GM12878 (cell line): ENCODE measurements at regions not wholly inside any gene's neighbourhood (a gene's known extent, or its start where the extent isn't known, plus 50 kb on each side); places are given as distances from the start of the nearest gene placed in this dataset.

Experiments used
- ATAC-seq: fragments of 200-7000 bp; cut with Tn5 transposase; 3 replicates; pipeline ENCODE4 v1.9.1; 2020; ENCODE audit warnings: mild to moderate bottlenecking, moderate library complexity
- BruUV-seq: library from RNA; stranded (reverse); fragments of 400-500 nt; replicated peaks from 2 replicates; lab custom pipeline; 2021; lab: Mats Ljungman, UMichigan
- CTCF ChIA-PET: fragments of 300-600 bp; sonication (Branson Sonifier 250); formaldehyde crosslinking; extraction: SDS; loops from one replicate; lab custom pipeline; 2021; ENCODE audit warnings: inconsistent platforms; lab: Yijun Ruan, JAX
- POLR2A ChIA-PET: fragments of 350-600 bp; formaldehyde crosslinking; extraction: SDS; loops from one replicate; lab custom pipeline; 2021; ENCODE audit warnings: inconsistent platforms; lab: Charles Lee
- RAD21 ChIA-PET: fragments of 300-600 bp; sonication (Branson Sonifier 250); formaldehyde crosslinking; loops from one replicate; lab custom pipeline; 2023; ENCODE audit warnings: antibody characterized with exemption; ENCODE audit not compliant: unreplicated experiment; lab: Charles Lee
- SMC1A ChIA-PET: fragments of 300-600 bp; sonication (Branson Sonifier 250); formaldehyde crosslinking; loops from one replicate; lab custom pipeline; 2023; ENCODE audit not compliant: unreplicated experiment, uncharacterized antibody; lab: Charles Lee
- DNase-seq: peaks from one replicate; pipeline ENCODE4 v3.0.0-alpha.2; 2011; ENCODE audit warnings: low read depth, low spot score
- FAIRE-seq: peaks from 3 replicates; lab custom pipeline; 2011; peaks lifted over from hg19 to GRCh38; lab: Jason Lieb, UNC
- H2AFZ ChIP-seq: 2 replicates; pipeline ENCODE4 v1.6.0; 2011; ENCODE audit warnings: low read depth, low read length, control low read depth; ENCODE audit not compliant: control insufficient read depth
- H3K27ac ChIP-seq: 2 replicates; pipeline ENCODE4 v1.5.1; 2011; ENCODE audit warnings: control low read depth; ENCODE audit not compliant: control insufficient read depth, insufficient read depth
- H3K27me3 ChIP-seq, 2 experiments: replicated peaks in 1 of 2; 2 replicates each; pipeline versions ENCODE4 v1.6.0 to v1.6.1; 2011; ENCODE audit warnings: low read length in 1 of 2; ENCODE audit not compliant: control insufficient read depth in 2 of 2, insufficient read depth in 2 of 2
- H3K36me3 ChIP-seq, 2 experiments: 2 replicates each; pipeline ENCODE4 v1.5.1; 2011; ENCODE audit warnings: low read length in 1 of 2; ENCODE audit not compliant: control insufficient read depth in 2 of 2, insufficient read depth in 2 of 2
- H3K4me1 ChIP-seq: 2 replicates; pipeline ENCODE4 v1.6.1; 2011; ENCODE audit warnings: mild to moderate bottlenecking, low read length, moderate library complexity, mixed read lengths; ENCODE audit not compliant: control insufficient read depth, insufficient read depth
- H3K4me2 ChIP-seq: 2 replicates; pipeline ENCODE4 v1.6.0; 2011; ENCODE audit warnings: control low read depth; ENCODE audit not compliant: control insufficient read depth, insufficient read depth
- H3K4me3 ChIP-seq: fragments of 200-600 bp; sonication (generic); 2 replicates; pipeline ENCODE4 v1.5.1; 2016
- H3K79me2 ChIP-seq: 2 replicates; pipeline ENCODE4 v1.6.0; 2011; ENCODE audit warnings: low read length; ENCODE audit not compliant: control insufficient read depth, insufficient read depth
- H3K9ac ChIP-seq: 2 replicates; pipeline ENCODE4 v1.8.0; 2011; ENCODE audit warnings: low read length, control low read depth, mixed read lengths; ENCODE audit not compliant: control insufficient read depth, insufficient read depth
- H3K9me3 ChIP-seq: replicated peaks from 3 replicates; pipeline ENCODE4 v1.5.1; 2011; ENCODE audit warnings: mild to moderate bottlenecking, low read length; ENCODE audit not compliant: control insufficient read depth, insufficient read depth
- H4K20me1 ChIP-seq: 2 replicates; pipeline ENCODE4 v1.6.0; 2011; ENCODE audit not compliant: control insufficient read depth, insufficient read depth
- E2F8 ChIP-seq: fragments of 450-650 bp; IDR thresholded peaks from 2 replicates; pipeline ENCODE4 v1.6.1; 2018; ENCODE audit warnings: mild to moderate bottlenecking, low read depth, moderate library complexity; ENCODE audit not compliant: partially characterized antibody
- TCF12 ChIP-seq: IDR thresholded peaks from 2 replicates; pipeline ENCODE4 v1.6.1; 2011; ENCODE audit warnings: low read depth, mild to moderate bottlenecking, low read length
- WGBS: methylation state at CpG from one replicate; pipeline ENCODE4 v1.1.6; 2016; ENCODE audit warnings: low lambda C conversion rate; ENCODE audit not compliant: insufficient replicate concordance, insufficient coverage; ENCODE audit errors: missing lambda C conversion rate; 5-methylcytosine and 5-hydroxymethylcytosine counted together
- in situ Hi-C: fragments of 300-500 bp; cut with MboI; formaldehyde crosslinking; loops from 9 replicates; pipeline ENCODE4 v1.14.3; 2018; ENCODE audit warnings: mixed read lengths
- intact Hi-C: fragments of 100-400 bp; cut with micrococcal nuclease; formaldehyde crosslinking; loops from one replicate; pipeline ENCODE4 v1.14.2; 2022; ENCODE audit not compliant: unreplicated experiment
- TF ChIP-seq, protein P1 (sequence below): IDR thresholded peaks from 2 replicates; pipeline ENCODE4 v1.6.1; 2012; ENCODE audit warnings: mild to moderate bottlenecking, low read depth, low read length

- no peak for TF ChIP-seq E2F8
These were observed 193.3 kb upstream of the PROK2 start (continued) for GRCh38 chr3:71978150-71978721.

GRCh38 chr3:71977525-71977924 lies 192.6 kb upstream of the PROK2 start:
- ChIA-PET POLR2A (interaction anchor here (1.1 to 2.6 kb wide), 4 partner anchors 11 to 104 kb away, joined by 3 to 10 read pairs (median 5); no protein-coding TSS in a partner anchor), CTCF (interaction anchor here (0.7 to 3.0 kb wide), 9 partner anchors 10 to 844 kb away, joined by 3 to 9 read pairs (median 5); no protein-coding TSS in a partner anchor), RAD21 (interaction anchor here (0.7 to 3.1 kb wide), 14 partner anchors 8 to 710 kb away, joined by 3 to 17 read pairs (median 4); no protein-coding TSS in a partner anchor), SMC1A (interaction anchor here (0.6 to 7.5 kb wide), 23 partner anchors 9 to 853 kb away, joined by 3 to 58 read pairs (median 5); no protein-coding TSS in a partner anchor)
- Histone ChIP-seq H3K4me2 (peak overlapping the region; percentile 89; the same call in 1 of the 2 replicates), H3K9me3 (peaks cover 2% of the 10 kb centered on the region; the same call in 2 of the 3 replicates), H3K4me1 (peaks cover 34% of the 10 kb centered on the region), H2AFZ (no peak overlapping the region), H3K27ac (0 out of 2 replicates have a peak overlapping the region, but pooled peaks have one; percentile 7), H3K79me2 (peaks cover 2% of the 10 kb centered on the region), H4K20me1 (no peaks in the 10 kb centered on the region), H3K36me3 (no peaks in the 10 kb centered on the region), H3K27me3 (no peaks in the 10 kb centered on the region), H3K9ac (no peak overlapping the region), H3K4me3 (no peak overlapping the region)
- ATAC-seq (no peak; the same call in 1 of the 3 replicates), DNase-seq (no peak), FAIRE-seq (no peak)
- BruUV-seq: no TSS peak
- WGBS: 34% methylated on average over 4 of the region's 4 CpGs
- intact Hi-C loops: no loop called here
- TF ChIP-seq TCF12: no peak
- TF ChIP-seq, protein P1, sequence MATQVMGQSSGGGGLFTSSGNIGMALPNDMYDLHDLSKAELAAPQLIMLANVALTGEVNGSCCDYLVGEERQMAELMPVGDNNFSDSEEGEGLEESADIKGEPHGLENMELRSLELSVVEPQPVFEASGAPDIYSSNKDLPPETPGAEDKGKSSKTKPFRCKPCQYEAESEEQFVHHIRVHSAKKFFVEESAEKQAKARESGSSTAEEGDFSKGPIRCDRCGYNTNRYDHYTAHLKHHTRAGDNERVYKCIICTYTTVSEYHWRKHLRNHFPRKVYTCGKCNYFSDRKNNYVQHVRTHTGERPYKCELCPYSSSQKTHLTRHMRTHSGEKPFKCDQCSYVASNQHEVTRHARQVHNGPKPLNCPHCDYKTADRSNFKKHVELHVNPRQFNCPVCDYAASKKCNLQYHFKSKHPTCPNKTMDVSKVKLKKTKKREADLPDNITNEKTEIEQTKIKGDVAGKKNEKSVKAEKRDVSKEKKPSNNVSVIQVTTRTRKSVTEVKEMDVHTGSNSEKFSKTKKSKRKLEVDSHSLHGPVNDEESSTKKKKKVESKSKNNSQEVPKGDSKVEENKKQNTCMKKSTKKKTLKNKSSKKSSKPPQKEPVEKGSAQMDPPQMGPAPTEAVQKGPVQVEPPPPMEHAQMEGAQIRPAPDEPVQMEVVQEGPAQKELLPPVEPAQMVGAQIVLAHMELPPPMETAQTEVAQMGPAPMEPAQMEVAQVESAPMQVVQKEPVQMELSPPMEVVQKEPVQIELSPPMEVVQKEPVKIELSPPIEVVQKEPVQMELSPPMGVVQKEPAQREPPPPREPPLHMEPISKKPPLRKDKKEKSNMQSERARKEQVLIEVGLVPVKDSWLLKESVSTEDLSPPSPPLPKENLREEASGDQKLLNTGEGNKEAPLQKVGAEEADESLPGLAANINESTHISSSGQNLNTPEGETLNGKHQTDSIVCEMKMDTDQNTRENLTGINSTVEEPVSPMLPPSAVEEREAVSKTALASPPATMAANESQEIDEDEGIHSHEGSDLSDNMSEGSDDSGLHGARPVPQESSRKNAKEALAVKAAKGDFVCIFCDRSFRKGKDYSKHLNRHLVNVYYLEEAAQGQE: peak; percentile 82
- in situ Hi-C loops: no loop called here
